ENCODE measurements at regions not wholly inside any gene's neighbourhood (a gene's known extent, or its start where the extent isn't known, plus 50 kb on each side); places are given as distances from the start of the nearest gene placed in this dataset.

GRCh38 chr16:87170310-87170709 lies 146.9 kb downstream of the C16orf95 start:
- ATAC-seq (replicated peaks in 1 of 4) (no peak), DNase-seq (no peak)
- Histone ChIP-seq H3K27ac (ENCODE audit: low read length) (no peak overlapping the region), H3K4me1 (ENCODE audit: control insufficient read depth in 1 of 2, extremely low read depth in 1 of 2, insufficient read depth in 2 of 2, low read length in 2 of 2) (no peaks in the 10 kb centered on the region), H3K27me3 (replicated peaks in 1 of 2; ENCODE audit: control insufficient read depth in 2 of 2, extremely low read depth in 1 of 2, insufficient read depth in 2 of 2, low read length in 1 of 2) (peaks cover 0 to 8% of the 10 kb centered on the region in 2 experiments), H3K9me3 (no peaks in the 10 kb centered on the region), H3K36me3 (ENCODE audit: control insufficient read depth in 2 of 2, extremely low read depth in 1 of 2, insufficient read depth in 1 of 2, low read length in 1 of 2) (no peaks in the 10 kb centered on the region), H3K4me3 (ENCODE audit: control insufficient read depth in 1 of 2, extremely low read depth in 1 of 2, low read length in 1 of 2) (no peak overlapping the region)
- Mint-ChIP-seq H3K27ac (no peak overlapping the region), H3K4me3 (no peak overlapping the region), H3K27me3 (peaks cover 4% of the 10 kb centered on the region in 2 donors), H3K36me3 (no peaks in the 10 kb centered on the region), H3K4me1 (no peaks in the 10 kb centered on the region), H3K9me3 (peaks cover 3 to 11% (median 4%) of the 10 kb centered on the region in 3 donors)
- WGBS (ENCODE audit: insufficient coverage): 86% methylated on average over 5 of the region's 5 CpGs
- POLR2A ChIA-PET: no interaction called here
- CTCF ChIA-PET: no interaction called here

- H3K36me3 ChIP-seq (ENCODE audit: control insufficient read depth in 2 of 2, extremely low read depth in 1 of 2, insufficient read depth in 1 of 2, low read length in 1 of 2): no peaks in the 10 kb centered on the region
- H3K4me1 ChIP-seq (ENCODE audit: control insufficient read depth in 1 of 2, extremely low read depth in 1 of 2, insufficient read depth in 2 of 2, low read length in 2 of 2): no peaks in the 10 kb centered on the region
- no peaks in the 10 kb centered on the region for H3K36me3 Mint-ChIP-seq
- H3K27ac Mint-ChIP-seq: no peak overlapping the region
- H3K9me3 Mint-ChIP-seq: peaks cover 3 to 11% (median 4%) of the 10 kb centered on the region in 3 donors
- POLR2A ChIA-PET: no interaction called here
- CTCF ChIA-PET: no interaction called here
- H3K4me3 ChIP-seq (ENCODE audit: control insufficient read depth in 1 of 2, extremely low read depth in 1 of 2, low read length in 1 of 2): no peak overlapping the region
- H3K27me3 ChIP-seq (replicated peaks in 1 of 2; ENCODE audit: control insufficient read depth in 2 of 2, extremely low read depth in 1 of 2, insufficient read depth in 2 of 2, low read length in 1 of 2): peaks cover 0 to 12% of the 10 kb centered on the region in 2 experiments
- H3K4me3 Mint-ChIP-seq: no peak overlapping the region
- DNase-seq: no peak
- 89% methylated on average over 10 of the region's 11 CpGs for WGBS (ENCODE audit: insufficient coverage)
- H3K27me3 Mint-ChIP-seq: peaks cover 4 to 8% of the 10 kb centered on the region in 2 donors
- no peaks in the 10 kb centered on the region for H3K4me1 Mint-ChIP-seq
- ATAC-seq (replicated peaks in 1 of 4): no peak
- H3K9me3 ChIP-seq: no peaks in the 10 kb centered on the region
- H3K27ac ChIP-seq (ENCODE audit: low read length): no peak overlapping the region
Measured at GRCh38 chr16:87171723-87172122, 145.5 kb downstream of the C16orf95 start.

GRCh38 chr16:87172632-87173031 lies 144.6 kb downstream of the C16orf95 start:
- Mint-ChIP-seq H3K36me3 (no peaks in the 10 kb centered on the region), H3K4me3 (no peak overlapping the region), H3K27me3 (peaks cover 9 to 16% of the 10 kb centered on the region in 2 donors), H3K27ac (no peak overlapping the region), H3K9me3 (peaks cover 0 to 4% (median 3%) of the 10 kb centered on the region in 3 donors), H3K4me1 (no peaks in the 10 kb centered on the region)
- POLR2A ChIA-PET: no interaction called here
- peaks cover 0 to 20% of the 10 kb centered on the region in 2 experiments for H3K27me3 ChIP-seq (replicated peaks in 1 of 2; ENCODE audit: control insufficient read depth in 2 of 2, extremely low read depth in 1 of 2, insufficient read depth in 2 of 2, low read length in 1 of 2)
- H3K36me3 ChIP-seq (ENCODE audit: control insufficient read depth in 2 of 2, extremely low read depth in 1 of 2, insufficient read depth in 1 of 2, low read length in 1 of 2): no peaks in the 10 kb centered on the region
- CTCF ChIA-PET: no interaction called here
- 95% methylated on average over 6 of the region's 6 CpGs for WGBS (ENCODE audit: insufficient coverage)
- H3K4me1 ChIP-seq (ENCODE audit: control insufficient read depth in 1 of 2, extremely low read depth in 1 of 2, insufficient read depth in 2 of 2, low read length in 2 of 2): no peaks in the 10 kb centered on the region
- no peak overlapping the region for H3K4me3 ChIP-seq (ENCODE audit: control insufficient read depth in 1 of 2, extremely low read depth in 1 of 2, low read length in 1 of 2)
- ATAC-seq (replicated peaks in 1 of 4): no peak
- H3K9me3 ChIP-seq: no peaks in the 10 kb centered on the region
- no peak overlapping the region for H3K27ac ChIP-seq (ENCODE audit: low read length)
- no peak for DNase-seq

- ChIA-PET CTCF (no interaction called here), POLR2A (no interaction called here)
Measured at GRCh38 chr16:87173294-87173893, 143.8 kb downstream of the C16orf95 start.

GRCh38 chr16:87174061-87174460 lies 143.1 kb downstream of the C16orf95 start:
- Mint-ChIP-seq H3K27ac (no peak overlapping the region), H3K27me3 (peaks cover 19 to 25% of the 10 kb centered on the region in 2 donors), H3K4me1 (no peaks in the 10 kb centered on the region), H3K36me3 (no peaks in the 10 kb centered on the region), H3K4me3 (no peak overlapping the region), H3K9me3 (no peaks in the 10 kb centered on the region)
- ChIA-PET POLR2A (interaction anchor here in 1 of 2 donors (0.7 kb wide), 1 partner anchor 16 kb away, joined by 4 read pairs; no protein-coding TSS in a partner anchor), CTCF (no interaction called here)
- no peak for DNase-seq
- Histone ChIP-seq H3K9me3 (no peaks in the 10 kb centered on the region), H3K4me1 (ENCODE audit: control insufficient read depth in 1 of 2, extremely low read depth in 1 of 2, insufficient read depth in 2 of 2, low read length in 2 of 2) (no peaks in the 10 kb centered on the region), H3K36me3 (ENCODE audit: control insufficient read depth in 2 of 2, extremely low read depth in 1 of 2, insufficient read depth in 1 of 2, low read length in 1 of 2) (no peaks in the 10 kb centered on the region), H3K27me3 (replicated peaks in 1 of 2; ENCODE audit: control insufficient read depth in 2 of 2, extremely low read depth in 1 of 2, insufficient read depth in 2 of 2, low read length in 1 of 2) (peaks cover 0 to 30% of the 10 kb centered on the region in 2 experiments), H3K4me3 (ENCODE audit: control insufficient read depth in 1 of 2, extremely low read depth in 1 of 2, low read length in 1 of 2) (no peak overlapping the region), H3K27ac (ENCODE audit: low read length) (no peak overlapping the region)
- 70% methylated on average over 5 of the region's 5 CpGs for WGBS (ENCODE audit: insufficient coverage)
- ATAC-seq (replicated peaks in 1 of 4): no peak

More at GRCh38 chr16:87173294-87173893, 143.8 kb downstream of the C16orf95 start:
- Histone ChIP-seq H3K36me3 (ENCODE audit: control insufficient read depth in 2 of 2, extremely low read depth in 1 of 2, insufficient read depth in 1 of 2, low read length in 1 of 2) (no peaks in the 10 kb centered on the region), H3K4me3 (ENCODE audit: control insufficient read depth in 1 of 2, extremely low read depth in 1 of 2, low read length in 1 of 2) (no peak overlapping the region), H3K9me3 (no peaks in the 10 kb centered on the region), H3K4me1 (ENCODE audit: control insufficient read depth in 1 of 2, extremely low read depth in 1 of 2, insufficient read depth in 2 of 2, low read length in 2 of 2) (no peaks in the 10 kb centered on the region), H3K27ac (ENCODE audit: low read length) (no peak overlapping the region), H3K27me3 (replicated peaks in 1 of 2; ENCODE audit: control insufficient read depth in 2 of 2, extremely low read depth in 1 of 2, insufficient read depth in 2 of 2, low read length in 1 of 2) (peaks cover 0 to 27% of the 10 kb centered on the region in 2 experiments)
- H3K4me1 Mint-ChIP-seq: no peaks in the 10 kb centered on the region
- 86% methylated on average over 8 of the region's 10 CpGs for WGBS (ENCODE audit: insufficient coverage)
- no peaks in the 10 kb centered on the region for H3K36me3 Mint-ChIP-seq
- H3K27ac Mint-ChIP-seq: no peak overlapping the region
- no peak overlapping the region for H3K4me3 Mint-ChIP-seq
- ATAC-seq (replicated peaks in 1 of 4) (no peak), DNase-seq (no peak)
- no peaks in the 10 kb centered on the region for H3K9me3 Mint-ChIP-seq
- H3K27me3 Mint-ChIP-seq: peaks cover 14 to 21% of the 10 kb centered on the region in 2 donors

- H3K4me1 Mint-ChIP-seq: no peaks in the 10 kb centered on the region
- Histone ChIP-seq H3K36me3 (ENCODE audit: control insufficient read depth in 2 of 2, extremely low read depth in 1 of 2, insufficient read depth in 1 of 2, low read length in 1 of 2) (no peaks in the 10 kb centered on the region), H3K27ac (ENCODE audit: low read length) (no peak overlapping the region), H3K9me3 (no peaks in the 10 kb centered on the region), H3K27me3 (replicated peaks in 1 of 2; ENCODE audit: control insufficient read depth in 2 of 2, extremely low read depth in 1 of 2, insufficient read depth in 2 of 2, low read length in 1 of 2) (peaks cover 0 to 41% of the 10 kb centered on the region in 2 experiments), H3K4me3 (ENCODE audit: control insufficient read depth in 1 of 2, extremely low read depth in 1 of 2, low read length in 1 of 2) (no peak overlapping the region), H3K4me1 (ENCODE audit: control insufficient read depth in 1 of 2, extremely low read depth in 1 of 2, insufficient read depth in 2 of 2, low read length in 2 of 2) (no peaks in the 10 kb centered on the region)
- ChIA-PET POLR2A (no interaction called here), CTCF (no interaction called here)
- DNase-seq (no peak), ATAC-seq (replicated peaks in 1 of 4) (no peak)
- no peak overlapping the region for H3K27ac Mint-ChIP-seq
- no peaks in the 10 kb centered on the region for H3K9me3 Mint-ChIP-seq
- no peaks in the 10 kb centered on the region for H3K36me3 Mint-ChIP-seq
- peaks cover 25 to 29% of the 10 kb centered on the region in 2 donors for H3K27me3 Mint-ChIP-seq
- no peak overlapping the region for H3K4me3 Mint-ChIP-seq
- WGBS (ENCODE audit: insufficient coverage): 88% methylated on average over 6 of the region's 7 CpGs
Measured at GRCh38 chr16:87176735-87177134, 140.5 kb downstream of the C16orf95 start.

GRCh38 chr16:87177673-87178072 lies 139.5 kb downstream of the C16orf95 start:
- no peak overlapping the region for H3K27ac Mint-ChIP-seq

More at GRCh38 chr16:87177673-87178072, 139.5 kb downstream of the C16orf95 start:
- WGBS (ENCODE audit: insufficient coverage): 87% methylated on average over 8 of the region's 15 CpGs
- H3K27me3 Mint-ChIP-seq: peaks cover 25 to 29% of the 10 kb centered on the region in 2 donors
- no peaks in the 10 kb centered on the region for H3K9me3 Mint-ChIP-seq
- DNase-seq (no peak), ATAC-seq (replicated peaks in 1 of 4) (no peak)
- Histone ChIP-seq H3K36me3 (ENCODE audit: control insufficient read depth in 2 of 2, extremely low read depth in 1 of 2, insufficient read depth in 1 of 2, low read length in 1 of 2) (no peaks in the 10 kb centered on the region), H3K4me1 (ENCODE audit: control insufficient read depth in 1 of 2, extremely low read depth in 1 of 2, insufficient read depth in 2 of 2, low read length in 2 of 2) (no peaks in the 10 kb centered on the region), H3K4me3 (ENCODE audit: control insufficient read depth in 1 of 2, extremely low read depth in 1 of 2, low read length in 1 of 2) (no peak overlapping the region), H3K27me3 (replicated peaks in 1 of 2; ENCODE audit: control insufficient read depth in 2 of 2, extremely low read depth in 1 of 2, insufficient read depth in 2 of 2, low read length in 1 of 2) (peaks cover 0 to 41% of the 10 kb centered on the region in 2 experiments), H3K9me3 (no peaks in the 10 kb centered on the region), H3K27ac (ENCODE audit: low read length) (no peak overlapping the region)
- CTCF ChIA-PET: no interaction called here
- POLR2A ChIA-PET: no interaction called here
- no peaks in the 10 kb centered on the region for H3K4me1 Mint-ChIP-seq
- no peaks in the 10 kb centered on the region for H3K36me3 Mint-ChIP-seq
- H3K4me3 Mint-ChIP-seq: no peak overlapping the region

Measured in T-cell (primary cell).